ENCODE measurements at regions not wholly inside any gene's neighbourhood (a gene's known extent, or its start where the extent isn't known, plus 50 kb on each side); places are given as distances from the start of the nearest gene placed in this dataset.
"Not testable (repeated sequence)": the region's sequence is repeated elsewhere in the genome, so short reads cannot be mapped to it uniquely, and the experiment has no call there.

GRCh38 chr6:27128311-27129094 lies 119.0 kb upstream of the PRSS16 start:
- no peaks in the 10 kb centered on the region for H3K27me3 Mint-ChIP-seq (ENCODE audit: low read depth)
- no peak overlapping the region for H3K4me3 Mint-ChIP-seq
- H3K4me1 Mint-ChIP-seq (ENCODE audit: low read depth): peaks cover 54% of the 10 kb centered on the region
- DNase-seq: no peak
- ChIA-PET CTCF (interaction anchor here (1.2 to 3.3 kb wide), 5 partner anchors 10 to 123 kb away, joined by 3 to 31 read pairs (median 13); a partner anchor contains a TSS), POLR2A (interaction anchor here (0.5 to 12.2 kb wide), 8 partner anchors 11 to 1005 kb away, joined by 3 to 1009 read pairs (median 104); a partner anchor contains a TSS)
- H3K27ac Mint-ChIP-seq: peak overlapping the region; percentile 31
- H3K36me3 Mint-ChIP-seq (ENCODE audit: low read depth): peaks cover 8% of the 10 kb centered on the region
- no peak for ATAC-seq
- H3K9me3 Mint-ChIP-seq (ENCODE audit: insufficient read depth): no peaks in the 10 kb centered on the region

GRCh38 chr6:27129095-27129815 lies 118.2 kb upstream of the PRSS16 start:
- no peaks in the 10 kb centered on the region for H3K9me3 Mint-ChIP-seq (ENCODE audit: insufficient read depth)
- peaks cover 6% of the 10 kb centered on the region for H3K36me3 Mint-ChIP-seq (ENCODE audit: low read depth)
- peak overlapping the region; percentile 22 for H3K27ac Mint-ChIP-seq
- ChIA-PET CTCF (interaction anchor here (1.2 to 2.9 kb wide), 2 partner anchors 31 to 122 kb away, joined by 3 to 13 read pairs; no protein-coding TSS in a partner anchor), POLR2A (interaction anchor here (0.5 to 12.2 kb wide), 10 partner anchors 10 to 1005 kb away, joined by 3 to 1009 read pairs (median 72); a partner anchor contains a TSS)
- no peak overlapping the region for H3K4me3 Mint-ChIP-seq
- H3K27me3 Mint-ChIP-seq (ENCODE audit: low read depth): no peaks in the 10 kb centered on the region
- peaks cover 61% of the 10 kb centered on the region for H3K4me1 Mint-ChIP-seq (ENCODE audit: low read depth)
- ATAC-seq: no peak
- no peak for DNase-seq

- H3K27me3 Mint-ChIP-seq (ENCODE audit: low read depth): no peaks in the 10 kb centered on the region
- ATAC-seq (no peak), DNase-seq (no peak)
- no peak overlapping the region for H3K4me3 Mint-ChIP-seq
- H3K4me1 Mint-ChIP-seq (ENCODE audit: low read depth): peaks cover 65% of the 10 kb centered on the region
- POLR2A ChIA-PET: interaction anchor here (0.5 to 12.2 kb wide), 15 partner anchors 9 to 935 kb away, joined by 3 to 1009 read pairs (median 32); a partner anchor contains a TSS
- CTCF ChIA-PET: interaction anchor here (0.8 to 1.5 kb wide), 5 partner anchors 15 to 122 kb away, joined by 3 read pairs; no protein-coding TSS in a partner anchor
- peaks cover 5% of the 10 kb centered on the region for H3K36me3 Mint-ChIP-seq (ENCODE audit: low read depth)
- H3K27ac Mint-ChIP-seq: no peak overlapping the region
- H3K9me3 Mint-ChIP-seq (ENCODE audit: insufficient read depth): no peaks in the 10 kb centered on the region
Measured at GRCh38 chr6:27129917-27130316, 117.6 kb upstream of the PRSS16 start.

- Mint-ChIP-seq H3K9me3 (ENCODE audit: insufficient read depth) (no peaks in the 10 kb centered on the region), H3K36me3 (ENCODE audit: low read depth) (peaks cover 5% of the 10 kb centered on the region), H3K27ac (no peak overlapping the region), H3K4me3 (no peak overlapping the region), H3K4me1 (ENCODE audit: low read depth) (peaks cover 70% of the 10 kb centered on the region), H3K27me3 (ENCODE audit: low read depth) (no peaks in the 10 kb centered on the region)
- DNase-seq (no peak), ATAC-seq (no peak)
- ChIA-PET POLR2A (interaction anchor here (0.6 to 12.2 kb wide), 25 partner anchors 9 to 1007 kb away, joined by 3 to 1009 read pairs (median 14); partner anchors contain the start of gene HMGN4), CTCF (interaction anchor here (0.6 to 3.2 kb wide), 9 partner anchors 14 to 681 kb away, joined by 3 to 8 read pairs (median 3); a partner anchor contains a TSS)
Measured at GRCh38 chr6:27130668-27131428, 116.7 kb upstream of the PRSS16 start.

- H3K27me3 Mint-ChIP-seq (ENCODE audit: low read depth); H3K4me3 Mint-ChIP-seq; DNase-seq; H3K9me3 Mint-ChIP-seq (ENCODE audit: insufficient read depth); H3K27ac Mint-ChIP-seq; H3K36me3 Mint-ChIP-seq (ENCODE audit: low read depth): not testable (repeated sequence)
- ATAC-seq: peak; percentile 30
- H3K4me1 Mint-ChIP-seq (ENCODE audit: low read depth): peaks cover 68% of the 10 kb centered on the region
- ChIA-PET CTCF (interaction anchor here (1.0 to 3.2 kb wide), 3 partner anchors 12 to 27 kb away, joined by 3 to 15 read pairs (median 8); a partner anchor contains a TSS), POLR2A (interaction anchor here (0.6 to 12.2 kb wide), 55 partner anchors 8 to 1791 kb away, joined by 3 to 1009 read pairs (median 9); partner anchors contain the start of genes HMGN4, TRIM27 and ZNF184)
Measured at GRCh38 chr6:27132282-27132531, 115.3 kb upstream of the PRSS16 start.

- H3K9me3 Mint-ChIP-seq (ENCODE audit: insufficient read depth): no peaks in the 10 kb centered on the region
Measured at GRCh38 chr6:27132532-27133280, 114.8 kb upstream of the PRSS16 start.

GRCh38 chr6:27133281-27134227 lies 113.9 kb upstream of the PRSS16 start:
- H3K27me3 Mint-ChIP-seq (ENCODE audit: low read depth): no peaks in the 10 kb centered on the region
- DNase-seq (peak; percentile 86), ATAC-seq (peak; percentile 22)
- peaks cover 69% of the 10 kb centered on the region for H3K4me1 Mint-ChIP-seq (ENCODE audit: low read depth)
- no peaks in the 10 kb centered on the region for H3K9me3 Mint-ChIP-seq (ENCODE audit: insufficient read depth)
- no peak overlapping the region for H3K4me3 Mint-ChIP-seq
- H3K27ac Mint-ChIP-seq: no peak overlapping the region
- ChIA-PET CTCF (interaction anchor here (0.9 to 3.2 kb wide), 5 partner anchors 11 to 674 kb away, joined by 3 to 15 read pairs (median 5); partner anchors contain the start of gene ABT1), POLR2A (interaction anchor here (0.6 to 12.2 kb wide), 50 partner anchors 6 to 1995 kb away, joined by 3 to 1009 read pairs (median 10); partner anchors contain the start of gene ZSCAN12)
- H3K36me3 Mint-ChIP-seq (ENCODE audit: low read depth): peaks cover 12% of the 10 kb centered on the region

More at GRCh38 chr6:27132532-27133280, 114.8 kb upstream of the PRSS16 start:
- H3K36me3 Mint-ChIP-seq (ENCODE audit: low read depth): peaks cover 10% of the 10 kb centered on the region
- H3K4me1 Mint-ChIP-seq (ENCODE audit: low read depth): peaks cover 68% of the 10 kb centered on the region
- DNase-seq (peak; percentile 95), ATAC-seq (peak; percentile 76)
- POLR2A ChIA-PET: interaction anchor here (0.6 to 12.2 kb wide), 70 partner anchors 7 to 1994 kb away, joined by 3 to 1009 read pairs (median 6); partner anchors contain the start of genes HMGN4, TRIM27, ZNF184 and ZSCAN12
- no peaks in the 10 kb centered on the region for H3K27me3 Mint-ChIP-seq (ENCODE audit: low read depth)
- no peak overlapping the region for H3K27ac Mint-ChIP-seq
- CTCF ChIA-PET: interaction anchor here (0.9 to 3.2 kb wide), 6 partner anchors 12 to 675 kb away, joined by 3 to 15 read pairs (median 4); partner anchors contain the start of gene ABT1
- H3K4me3 Mint-ChIP-seq: no peak overlapping the region

GRCh38 chr6:27135087-27135657 lies 112.3 kb upstream of the PRSS16 start:
- DNase-seq (no peak), ATAC-seq (no peak)
- ChIA-PET CTCF (no interaction called here), POLR2A (interaction anchor here (1.0 to 12.2 kb wide), 10 partner anchors 15 to 1011 kb away, joined by 4 to 1009 read pairs (median 98); a partner anchor contains a TSS)
- peak overlapping the region; percentile 45 for H3K27ac Mint-ChIP-seq
- H3K27me3 Mint-ChIP-seq (ENCODE audit: low read depth): no peaks in the 10 kb centered on the region
- peaks cover 61% of the 10 kb centered on the region for H3K4me1 Mint-ChIP-seq (ENCODE audit: low read depth)
- peaks cover 23% of the 10 kb centered on the region for H3K36me3 Mint-ChIP-seq (ENCODE audit: low read depth)
- H3K9me3 Mint-ChIP-seq (ENCODE audit: insufficient read depth): no peaks in the 10 kb centered on the region
- peak overlapping the region; percentile 16 for H3K4me3 Mint-ChIP-seq

- DNase-seq: no peak
- ATAC-seq: no peak
- ChIA-PET POLR2A (interaction anchor here (3.3 to 5.0 kb wide), 7 partner anchors 11 to 902 kb away, joined by 16 to 119 read pairs (median 44); a partner anchor contains a TSS), CTCF (no interaction called here)
- H3K27ac Mint-ChIP-seq: peak overlapping the region; percentile 44
- H3K9me3 Mint-ChIP-seq (ENCODE audit: insufficient read depth): no peaks in the 10 kb centered on the region
- H3K36me3 Mint-ChIP-seq (ENCODE audit: low read depth): peaks cover 28% of the 10 kb centered on the region
- H3K4me3 Mint-ChIP-seq: peak overlapping the region; percentile 10
- no peaks in the 10 kb centered on the region for H3K27me3 Mint-ChIP-seq (ENCODE audit: low read depth)
- H3K4me1 Mint-ChIP-seq (ENCODE audit: low read depth): peaks cover 55% of the 10 kb centered on the region
Measured at GRCh38 chr6:27136077-27136644, 111.3 kb upstream of the PRSS16 start.
